H54 (cell line): ENCODE measurements at regions not wholly inside any gene's neighbourhood (a gene's known extent, or its start where the extent isn't known, plus 50 kb on each side); places are given as distances from the start of the nearest gene placed in this dataset.

Source experiments
- DNase-seq: peaks from one replicate; pipeline ENCODE4 v3.0.0; 2011; ENCODE audit warnings: low spot score, mixed read lengths; ENCODE audit not compliant: insufficient read length
- FAIRE-seq: peaks from 3 replicates; lab custom pipeline; 2011; peaks lifted over from hg19 to GRCh38; lab: Jason Lieb, UNC
- POLR2A ChIP-seq: IDR thresholded peaks from 2 replicates; pipeline ENCODE4 v1.6.1; 2011; ENCODE audit warnings: low read depth, mild to moderate bottlenecking, low read length

DNA sequence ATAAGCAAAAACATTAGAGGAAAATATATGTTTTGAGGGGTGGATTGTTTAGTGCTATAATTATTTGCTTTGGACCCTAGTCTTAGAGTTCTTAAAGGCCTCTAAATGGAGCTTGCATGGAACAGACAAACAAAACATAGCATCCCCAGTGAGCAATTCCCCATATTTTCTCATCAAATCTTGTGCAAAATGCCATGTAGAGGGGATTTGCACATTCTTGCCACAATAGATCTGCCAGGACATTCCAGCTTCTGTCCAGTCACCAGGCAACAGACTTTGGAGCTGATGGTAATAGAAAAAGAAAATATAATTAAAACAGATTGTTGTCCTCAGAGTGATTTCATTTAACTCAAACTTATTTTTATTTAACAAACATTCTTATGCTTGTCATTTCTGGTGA is 360.3 kb upstream of the PDGFD start:
- FAIRE-seq (no peak), DNase-seq (no peak)
- TF ChIP-seq POLR2A: no peak

DNA sequence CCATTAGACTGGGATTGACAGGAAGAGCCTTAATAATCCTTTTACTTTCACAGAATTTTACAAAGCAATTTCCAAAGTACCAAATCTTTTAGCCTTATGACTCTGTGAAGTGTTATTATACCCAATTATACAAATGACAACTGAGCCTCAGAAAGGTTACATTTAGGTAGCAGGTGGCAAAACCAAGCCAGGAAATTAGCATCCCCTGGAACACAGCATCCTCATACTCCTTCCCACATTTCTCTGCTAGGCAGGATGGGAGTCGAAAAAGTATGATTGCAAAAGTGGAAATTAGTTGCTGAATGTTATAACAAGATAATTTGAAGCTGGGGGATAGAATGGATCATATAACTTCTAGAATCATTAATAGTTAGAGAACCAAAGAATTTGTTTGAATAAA is 359.7 kb upstream of the PDGFD start:
- no peak for DNase-seq
- TF ChIP-seq POLR2A: no peak

DNA sequence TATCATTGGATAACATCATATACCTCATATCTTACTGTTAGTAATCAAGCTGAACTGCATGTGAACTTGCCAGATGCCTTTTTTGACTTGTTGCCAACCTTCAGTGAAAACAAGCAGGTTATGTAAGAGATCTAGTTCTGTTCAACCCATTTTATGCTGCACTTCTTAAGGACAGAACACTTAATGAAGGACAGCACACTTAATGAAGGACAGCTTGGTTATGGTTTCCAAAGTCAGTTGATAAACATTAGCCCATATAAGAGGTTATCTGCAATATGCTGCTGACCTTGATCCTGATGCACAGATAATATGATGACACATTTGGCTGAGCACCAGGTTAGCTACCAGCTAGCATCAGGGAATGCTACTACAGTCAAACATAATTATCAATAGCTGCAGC is 358.7 kb upstream of the PDGFD start:
- DNase-seq (no peak), FAIRE-seq (no peak)
- TF ChIP-seq POLR2A: no peak

More for the DNA sequence above, 359.7 kb upstream of the PDGFD start:
- no peak for FAIRE-seq

DNA sequence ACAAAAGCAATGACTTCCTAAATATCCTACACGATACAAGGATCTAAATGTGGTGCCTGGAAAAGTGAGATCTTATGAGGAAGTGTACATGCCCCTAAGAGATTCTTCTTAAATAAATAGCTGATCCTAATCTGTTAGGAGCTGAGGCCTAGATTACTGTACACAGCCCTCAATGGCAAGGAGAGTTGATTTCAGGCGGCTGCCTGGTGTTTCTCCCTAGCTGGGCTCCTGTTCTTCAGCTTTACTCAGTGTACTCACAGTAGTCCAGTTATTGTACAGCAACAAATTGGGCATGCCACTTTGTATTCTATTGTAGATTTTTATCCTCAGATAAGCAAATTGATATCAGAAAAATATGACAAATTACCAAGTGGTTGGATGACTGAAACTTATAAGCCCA is 358.2 kb upstream of the PDGFD start:
- DNase-seq (no peak), FAIRE-seq (no peak)
- no peak for TF ChIP-seq POLR2A

DNA sequence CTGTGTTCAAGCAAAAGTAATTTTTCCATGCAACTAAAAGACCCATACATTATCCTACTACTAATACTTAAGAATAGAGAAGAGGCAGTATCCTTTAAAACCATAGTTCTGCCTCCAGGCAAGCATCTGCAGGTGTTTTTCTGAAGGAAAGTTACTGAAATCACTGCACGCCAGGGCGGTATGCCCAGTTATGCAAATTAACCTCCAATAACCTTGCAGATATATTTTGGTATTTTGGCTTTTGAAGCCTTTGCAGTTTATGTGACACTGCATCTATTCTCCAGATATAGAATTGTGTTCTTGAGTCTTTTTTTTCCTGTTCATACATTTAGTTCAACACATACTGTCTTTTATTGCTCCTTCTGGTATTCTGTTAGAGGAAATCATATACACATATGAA is 346.2 kb upstream of the PDGFD start:
- no peak for DNase-seq
- no peak for FAIRE-seq
- TF ChIP-seq POLR2A: no peak

DNA sequence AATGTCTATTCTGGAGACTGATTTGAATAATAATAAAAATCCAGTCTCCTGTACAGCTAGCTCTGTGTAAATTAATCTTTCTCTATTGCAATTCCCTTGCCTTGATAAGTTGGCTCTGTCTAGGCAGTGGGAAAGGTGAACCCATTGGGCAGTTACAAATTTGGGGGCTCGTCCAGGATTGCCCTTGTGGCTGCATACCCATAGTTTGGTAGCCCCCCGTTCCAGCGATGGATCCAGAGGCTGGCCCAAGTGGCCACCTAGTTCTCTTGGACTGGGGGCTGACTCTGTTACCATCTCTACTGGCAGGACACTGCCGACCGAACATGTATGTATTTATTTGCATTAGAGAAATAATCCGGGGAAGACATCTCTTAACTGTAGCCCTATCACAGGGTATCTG is 326.2 kb upstream of the PDGFD start:
- no peak for TF ChIP-seq POLR2A
- no peak for FAIRE-seq

DNA sequence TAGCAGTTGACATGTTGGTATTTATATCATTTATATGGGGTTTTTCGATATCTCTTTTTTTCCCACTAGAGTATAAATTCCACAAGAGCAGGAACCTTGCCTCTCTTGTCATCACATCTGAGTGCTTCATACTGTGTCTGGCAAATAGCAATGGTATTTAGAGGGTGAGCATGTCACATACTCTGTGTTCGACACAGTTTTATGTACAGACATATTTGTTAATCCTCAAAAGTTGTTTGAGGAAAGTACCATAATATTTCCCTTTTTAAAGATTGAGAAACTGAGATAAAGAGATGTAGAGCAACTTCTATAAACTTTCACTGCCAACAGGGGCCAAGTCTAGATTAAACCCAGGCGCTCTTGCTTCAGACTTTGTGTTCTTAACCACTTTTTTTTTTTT is 324.6 kb upstream of the PDGFD start:
- TF ChIP-seq POLR2A: no peak
- DNase-seq (no peak), FAIRE-seq (no peak)

More for the DNA sequence above, 326.2 kb upstream of the PDGFD start:
- DNase-seq: no peak

DNA sequence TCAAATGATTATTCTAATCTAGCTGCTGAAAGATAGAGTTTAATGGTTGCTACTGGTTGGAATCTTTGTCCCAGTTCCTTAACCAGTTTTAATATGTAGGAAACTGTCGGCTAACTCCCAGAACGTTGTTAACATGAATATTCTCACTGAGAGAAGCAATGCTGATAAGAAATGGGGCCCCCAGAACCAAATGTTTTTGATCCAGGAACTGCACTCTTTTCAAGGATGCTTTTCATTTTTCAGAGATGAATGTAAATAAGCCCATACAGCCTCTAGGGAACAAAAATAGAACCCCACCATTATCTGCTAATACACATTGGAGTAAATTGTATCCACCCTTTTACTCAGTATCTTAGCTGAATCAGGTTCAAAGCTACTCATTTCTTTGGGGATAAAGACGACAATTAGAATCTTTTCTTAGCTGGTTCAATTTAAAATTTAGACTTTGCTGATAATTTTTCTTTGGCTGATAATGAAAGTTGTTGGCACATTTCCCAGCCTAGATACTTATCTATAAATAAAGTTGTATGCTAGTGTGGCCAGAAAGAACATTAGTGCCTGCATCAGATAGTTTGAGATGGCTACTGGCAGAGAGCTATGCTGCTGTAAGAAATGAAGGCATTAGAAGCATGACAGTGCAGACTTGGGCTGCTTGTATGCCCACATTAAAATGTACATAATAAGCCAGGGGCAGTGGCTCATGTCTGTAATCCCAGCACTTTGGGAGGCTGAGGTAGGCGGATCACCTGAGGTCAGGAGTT is 323.3 kb upstream of the PDGFD start:
- TF ChIP-seq POLR2A: no peak
- FAIRE-seq (no peak), DNase-seq (no peak)

DNA sequence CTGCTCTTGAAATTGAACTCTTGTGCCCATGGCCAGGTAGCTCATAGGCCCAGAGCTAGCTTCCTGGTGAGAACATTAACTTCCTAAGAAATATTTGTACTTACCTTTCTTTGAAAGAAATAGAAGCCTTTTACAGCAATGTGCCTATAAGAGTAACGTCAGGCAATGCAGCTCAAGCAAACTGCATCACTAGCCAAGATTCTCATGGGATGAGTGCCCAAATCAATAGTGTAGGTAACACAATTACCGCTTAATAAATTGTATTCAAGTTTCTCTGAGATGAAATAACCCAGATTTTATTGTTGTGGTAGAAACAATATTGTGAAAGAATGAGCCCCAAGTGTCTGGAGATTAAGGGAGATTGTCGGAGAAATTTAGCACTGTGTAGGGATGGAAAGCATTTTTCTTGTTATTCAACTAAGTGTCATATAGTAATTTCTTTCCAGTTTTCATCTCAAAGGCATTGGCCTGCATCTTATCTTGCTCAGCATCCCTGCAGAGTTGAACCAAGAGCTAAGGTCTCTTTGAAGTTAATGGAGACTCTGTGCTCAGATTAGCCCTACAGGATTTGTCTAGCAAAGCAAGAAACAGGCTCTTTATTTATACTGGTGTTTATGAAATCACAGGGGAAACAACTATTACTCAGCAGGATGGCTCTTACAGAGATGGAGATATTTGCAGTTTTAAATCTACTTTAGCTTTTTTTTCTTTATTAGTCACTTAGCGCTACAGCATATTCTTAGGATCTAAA is 321.0 kb upstream of the PDGFD start:
- TF ChIP-seq POLR2A: no peak
- FAIRE-seq (no peak), DNase-seq (no peak)

DNA sequence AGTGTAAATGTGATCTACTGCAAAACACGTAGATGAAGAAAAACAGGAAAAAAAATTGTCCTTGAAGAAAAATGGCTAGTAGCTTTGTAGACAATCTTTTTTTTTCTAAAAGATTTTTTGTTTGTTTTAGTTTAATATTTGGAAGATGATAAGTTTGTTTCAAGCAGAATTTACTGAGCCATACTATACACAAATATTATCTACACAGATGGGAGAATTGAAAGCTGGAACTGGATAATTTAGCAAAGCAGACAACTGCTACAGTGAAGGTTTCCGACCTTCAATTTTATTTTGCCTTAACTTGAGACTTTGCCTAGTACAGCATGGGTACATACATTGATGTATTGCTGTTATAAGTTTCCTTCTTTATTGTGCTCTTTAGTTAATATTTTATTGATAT is 313.0 kb upstream of the PDGFD start:
- TF ChIP-seq POLR2A: no peak
- FAIRE-seq: no peak
- DNase-seq: no peak

DNA sequence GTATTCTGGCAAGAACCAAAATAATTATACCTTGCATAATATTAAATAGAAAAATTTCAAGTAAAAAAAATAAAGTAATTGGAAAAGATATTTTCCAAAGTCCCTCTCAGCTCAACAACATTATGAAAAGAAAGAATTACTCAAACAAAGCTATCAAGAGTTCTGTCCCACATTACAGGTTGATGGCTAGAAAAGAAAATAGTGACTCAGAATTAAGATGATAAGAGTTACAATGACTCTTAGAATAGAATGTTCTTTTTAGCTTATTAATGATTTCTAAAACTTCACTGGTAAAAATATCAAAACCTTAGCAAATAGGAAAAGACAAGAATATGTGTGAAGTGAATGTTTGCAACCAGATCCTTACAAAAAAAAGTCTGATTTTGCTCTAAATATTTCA is 312.5 kb upstream of the PDGFD start:
- no peak for TF ChIP-seq POLR2A
- FAIRE-seq (no peak), DNase-seq (no peak)

DNA sequence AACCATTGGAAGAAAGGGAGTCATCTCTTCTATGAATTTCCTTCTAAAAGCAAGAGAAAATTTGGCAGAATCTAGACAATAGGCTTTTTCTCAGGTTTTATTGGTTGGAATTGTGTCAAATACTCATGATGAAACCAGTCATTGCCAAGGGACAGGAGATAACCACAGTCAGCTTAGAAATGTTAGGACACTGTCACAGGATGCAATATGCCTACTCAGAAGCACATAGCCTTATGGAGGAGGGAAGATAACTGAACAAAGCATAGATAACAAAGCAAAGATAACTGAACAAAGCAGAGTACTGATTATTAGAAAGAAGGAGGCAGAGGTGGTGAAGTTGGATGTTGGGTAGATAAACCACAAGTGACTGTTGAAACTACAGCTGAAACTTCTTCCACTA is 303.5 kb upstream of the PDGFD start:
- no peak for DNase-seq
- no peak for TF ChIP-seq POLR2A
- FAIRE-seq: no peak

DNA sequence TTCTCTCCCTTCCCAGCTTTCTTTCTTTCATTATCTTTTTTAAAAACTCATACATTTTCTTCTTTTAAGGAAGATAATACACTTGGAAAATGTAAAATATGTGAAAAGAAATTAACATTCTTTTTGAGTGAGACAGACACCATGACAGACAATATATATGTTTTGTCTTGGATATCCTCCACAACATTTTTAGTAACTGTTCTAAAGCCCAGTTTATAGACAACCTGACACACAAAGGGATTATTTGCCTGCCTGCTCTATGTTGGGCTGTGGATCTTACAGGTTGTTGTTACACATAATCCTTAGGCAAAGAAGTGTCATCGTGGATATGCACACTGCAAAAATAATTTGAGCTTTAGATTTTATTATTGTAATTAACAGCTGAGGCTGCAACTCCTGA is 301.4 kb upstream of the PDGFD start:
- TF ChIP-seq POLR2A: no peak
- no peak for DNase-seq
- FAIRE-seq: no peak

DNA sequence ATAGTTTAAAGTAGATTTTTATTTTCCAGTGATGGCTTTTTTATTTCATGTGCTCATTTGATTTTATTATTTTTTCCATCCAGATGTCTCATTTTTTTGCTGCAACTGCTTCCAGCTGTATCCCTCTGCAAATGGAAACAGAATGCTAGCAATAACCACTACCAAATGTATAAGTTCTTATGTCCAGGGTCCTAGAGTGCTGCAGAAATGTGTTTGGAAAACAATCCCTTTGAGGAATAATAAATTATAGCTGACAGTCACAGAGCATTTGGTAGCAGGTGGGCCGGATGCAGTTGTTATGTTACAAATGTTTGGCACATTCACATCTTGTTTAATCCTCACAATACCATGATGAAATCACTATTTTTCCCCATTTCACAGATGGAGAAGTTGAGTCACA is 300.7 kb upstream of the PDGFD start:
- DNase-seq (no peak), FAIRE-seq (no peak)
- no peak for TF ChIP-seq POLR2A

DNA sequence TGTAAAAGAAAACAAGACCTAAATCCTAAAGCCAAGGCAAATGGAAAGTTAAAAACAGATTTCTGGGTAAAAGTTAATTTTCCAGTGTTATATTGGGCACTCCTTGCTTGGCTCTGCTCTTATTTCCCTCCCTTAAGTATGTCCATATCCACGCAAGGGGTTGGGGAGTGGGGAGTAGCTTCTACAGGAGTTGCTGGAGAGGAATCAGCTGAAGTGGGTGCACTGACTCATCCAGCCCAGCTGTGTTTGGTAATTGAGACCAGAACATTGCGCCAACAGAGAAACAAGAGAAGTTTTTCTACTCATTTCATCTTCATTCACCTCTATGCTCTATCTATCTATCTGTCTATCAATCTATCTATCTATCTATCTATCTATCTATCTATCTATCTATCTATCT is 298.4 kb upstream of the PDGFD start:
- no peak for FAIRE-seq
- TF ChIP-seq POLR2A: no peak
- no peak for DNase-seq
